ENCODE measurements at regions not wholly inside any gene's neighbourhood (a gene's known extent, or its start where the extent isn't known, plus 50 kb on each side); places are given as distances from the start of the nearest gene placed in this dataset.

- Histone ChIP-seq H3K27me3 (no peaks in the 10 kb centered on the region), H3K27ac (no peak overlapping the region), H3K4me3 (no peak overlapping the region), H3K4me1 (no peaks in the 10 kb centered on the region), H3K9me3 (no peaks in the 10 kb centered on the region), H3K36me3 (no peaks in the 10 kb centered on the region)
- no peak for DNase-seq
- WGBS, 2 donors, result 79 to 93% methylated on average over 3 of the region's 3 CpGs
- TF ChIP-seq POLR2A (IDR thresholded peaks at IDR 0.05) (no peak), POLR2AphosphoS5 (IDR thresholded peaks at IDR 0.05) (no peak), EP300 (IDR thresholded peaks at IDR 0.05) (no peak)
- TF ChIP-seq, protein P1, sequence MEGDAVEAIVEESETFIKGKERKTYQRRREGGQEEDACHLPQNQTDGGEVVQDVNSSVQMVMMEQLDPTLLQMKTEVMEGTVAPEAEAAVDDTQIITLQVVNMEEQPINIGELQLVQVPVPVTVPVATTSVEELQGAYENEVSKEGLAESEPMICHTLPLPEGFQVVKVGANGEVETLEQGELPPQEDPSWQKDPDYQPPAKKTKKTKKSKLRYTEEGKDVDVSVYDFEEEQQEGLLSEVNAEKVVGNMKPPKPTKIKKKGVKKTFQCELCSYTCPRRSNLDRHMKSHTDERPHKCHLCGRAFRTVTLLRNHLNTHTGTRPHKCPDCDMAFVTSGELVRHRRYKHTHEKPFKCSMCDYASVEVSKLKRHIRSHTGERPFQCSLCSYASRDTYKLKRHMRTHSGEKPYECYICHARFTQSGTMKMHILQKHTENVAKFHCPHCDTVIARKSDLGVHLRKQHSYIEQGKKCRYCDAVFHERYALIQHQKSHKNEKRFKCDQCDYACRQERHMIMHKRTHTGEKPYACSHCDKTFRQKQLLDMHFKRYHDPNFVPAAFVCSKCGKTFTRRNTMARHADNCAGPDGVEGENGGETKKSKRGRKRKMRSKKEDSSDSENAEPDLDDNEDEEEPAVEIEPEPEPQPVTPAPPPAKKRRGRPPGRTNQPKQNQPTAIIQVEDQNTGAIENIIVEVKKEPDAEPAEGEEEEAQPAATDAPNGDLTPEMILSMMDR (IDR thresholded peaks at IDR 0.05), result no peak
- intact Hi-C loops (cut with DNase I), result no loop called here
Observed at GRCh38 chr3:3605226-3605625, 194.0 kb upstream of the LRRN1 start.

- H3K9me3 ChIP-seq, result no peaks in the 10 kb centered on the region
- intact Hi-C loops (cut with DNase I), result no loop called here
- no peak for DNase-seq
- 93 to 95% methylated on average over 4 of the region's 4 CpGs for WGBS, 2 donors
- H3K4me1 ChIP-seq, result no peaks in the 10 kb centered on the region
- H3K36me3 ChIP-seq, result no peaks in the 10 kb centered on the region
- no peak overlapping the region for H3K27ac ChIP-seq
- H3K27me3 ChIP-seq, result no peaks in the 10 kb centered on the region
- no peak for TF ChIP-seq EP300 (IDR thresholded peaks at IDR 0.05)
- TF ChIP-seq, protein P1 (IDR thresholded peaks at IDR 0.05), result no peak
- no peak for TF ChIP-seq POLR2AphosphoS5 (IDR thresholded peaks at IDR 0.05)
- no peak for TF ChIP-seq POLR2A (IDR thresholded peaks at IDR 0.05)
- H3K4me3 ChIP-seq, result no peak overlapping the region
Observed at GRCh38 chr3:3603351-3603750, 195.9 kb upstream of the LRRN1 start.

GRCh38 chr3:3600665-3601340, 198.4 kb upstream of the LRRN1 start:
- Histone ChIP-seq H3K4me1 (no peaks in the 10 kb centered on the region), H3K4me3 (no peak overlapping the region), H3K27ac (no peak overlapping the region), H3K36me3 (no peaks in the 10 kb centered on the region), H3K27me3 (no peaks in the 10 kb centered on the region), H3K9me3 (no peaks in the 10 kb centered on the region)
- DNase-seq, result no peak
- TF ChIP-seq POLR2A (IDR thresholded peaks at IDR 0.05) (no peak), POLR2AphosphoS5 (IDR thresholded peaks at IDR 0.05) (no peak), EP300 (IDR thresholded peaks at IDR 0.05) (no peak)
- TF ChIP-seq, protein P1 (IDR thresholded peaks at IDR 0.05), result no peak
- intact Hi-C loops (cut with DNase I), result no loop called here
- 74 to 81% methylated on average over 3 of the region's 3 CpGs for WGBS, 2 donors

GRCh38 chr3:3599016-3599415, 200.2 kb upstream of the LRRN1 start:
- intact Hi-C loops (cut with DNase I), result no loop called here
- TF ChIP-seq, protein P1 (IDR thresholded peaks at IDR 0.05), result no peak
- TF ChIP-seq EP300 (IDR thresholded peaks at IDR 0.05) (no peak), POLR2A (IDR thresholded peaks at IDR 0.05) (no peak), POLR2AphosphoS5 (IDR thresholded peaks at IDR 0.05) (no peak)
- H3K9me3 ChIP-seq, result no peaks in the 10 kb centered on the region
- no peak for DNase-seq
- peaks cover 0 to 4% (median 0%) of the 10 kb centered on the region in 4 donors for H3K36me3 ChIP-seq
- H3K4me3 ChIP-seq, result no peak overlapping the region
- H3K4me1 ChIP-seq, result no peaks in the 10 kb centered on the region
- no peaks in the 10 kb centered on the region for H3K27me3 ChIP-seq
- H3K27ac ChIP-seq, result no peak overlapping the region
- 84 to 87% methylated on average over 2 of the region's 2 CpGs for WGBS, 2 donors

- TF ChIP-seq EP300 (IDR thresholded peaks at IDR 0.05) (no peak), POLR2AphosphoS5 (IDR thresholded peaks at IDR 0.05) (no peak), POLR2A (IDR thresholded peaks at IDR 0.05) (no peak)
- TF ChIP-seq, protein P1 (IDR thresholded peaks at IDR 0.05), result no peak
- WGBS, 2 donors, result 89% methylated on average over 3 of the region's 3 CpGs
- Histone ChIP-seq H3K27ac (no peak overlapping the region), H3K4me1 (no peaks in the 10 kb centered on the region), H3K9me3 (no peaks in the 10 kb centered on the region), H3K27me3 (no peaks in the 10 kb centered on the region), H3K36me3 (peaks cover 0 to 4% (median 0%) of the 10 kb centered on the region in 4 donors), H3K4me3 (no peak overlapping the region)
- intact Hi-C loops (cut with DNase I), result no loop called here
- DNase-seq, result no peak
Observed at GRCh38 chr3:3594986-3595385, 204.2 kb upstream of the LRRN1 start.
